DND-41 (cell line): ENCODE measurements at regions not wholly inside any gene's neighbourhood (a gene's known extent, or its start where the extent isn't known, plus 50 kb on each side); places are given as distances from the start of the nearest gene placed in this dataset.

Source experiments
- EZH2 ChIP-seq: IDR thresholded peaks from 3 replicates; pipeline ENCODE4 v1.6.1; 2012; ENCODE audit warnings: borderline replicate concordance, low read depth, mild to moderate bottlenecking, moderate library complexity, low read length, inconsistent platforms; ENCODE audit not compliant: severe bottlenecking
- TF ChIP-seq, protein P1 (sequence below): IDR thresholded peaks from 2 replicates; pipeline ENCODE4 v1.5.1; 2012; ENCODE audit warnings: borderline replicate concordance, low read length, moderate library complexity, mild to moderate bottlenecking; ENCODE audit not compliant: poor library complexity, severe bottlenecking; ENCODE audit errors: extremely low read depth

DNA sequence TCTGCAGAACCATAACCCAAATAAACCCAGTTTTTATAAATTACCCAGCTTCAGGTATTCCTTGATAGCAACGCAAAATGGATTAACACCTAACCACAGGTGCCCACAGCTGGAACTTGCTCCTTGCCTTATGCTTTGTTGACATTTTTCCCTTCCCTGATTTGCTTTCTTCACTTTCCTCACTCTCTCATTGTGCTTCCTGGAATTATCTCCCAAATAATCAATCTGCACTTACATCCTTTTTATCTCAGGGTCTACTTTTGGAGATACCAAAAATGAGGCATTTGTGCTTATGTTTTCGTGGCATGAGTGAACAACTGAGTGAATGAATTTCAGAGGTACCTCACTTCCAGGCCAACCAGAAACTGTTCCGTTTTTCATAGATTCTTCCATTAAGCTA, 374.3 kb downstream of the DOK5 start:
- TF ChIP-seq, protein P1, sequence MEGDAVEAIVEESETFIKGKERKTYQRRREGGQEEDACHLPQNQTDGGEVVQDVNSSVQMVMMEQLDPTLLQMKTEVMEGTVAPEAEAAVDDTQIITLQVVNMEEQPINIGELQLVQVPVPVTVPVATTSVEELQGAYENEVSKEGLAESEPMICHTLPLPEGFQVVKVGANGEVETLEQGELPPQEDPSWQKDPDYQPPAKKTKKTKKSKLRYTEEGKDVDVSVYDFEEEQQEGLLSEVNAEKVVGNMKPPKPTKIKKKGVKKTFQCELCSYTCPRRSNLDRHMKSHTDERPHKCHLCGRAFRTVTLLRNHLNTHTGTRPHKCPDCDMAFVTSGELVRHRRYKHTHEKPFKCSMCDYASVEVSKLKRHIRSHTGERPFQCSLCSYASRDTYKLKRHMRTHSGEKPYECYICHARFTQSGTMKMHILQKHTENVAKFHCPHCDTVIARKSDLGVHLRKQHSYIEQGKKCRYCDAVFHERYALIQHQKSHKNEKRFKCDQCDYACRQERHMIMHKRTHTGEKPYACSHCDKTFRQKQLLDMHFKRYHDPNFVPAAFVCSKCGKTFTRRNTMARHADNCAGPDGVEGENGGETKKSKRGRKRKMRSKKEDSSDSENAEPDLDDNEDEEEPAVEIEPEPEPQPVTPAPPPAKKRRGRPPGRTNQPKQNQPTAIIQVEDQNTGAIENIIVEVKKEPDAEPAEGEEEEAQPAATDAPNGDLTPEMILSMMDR: no peak
- no peak for TF ChIP-seq EZH2
